ENCODE measurements at regions not wholly inside any gene's neighbourhood (a gene's known extent, or its start where the extent isn't known, plus 50 kb on each side); places are given as distances from the start of the nearest gene placed in this dataset.

- no peak for TF ChIP-seq POLR2AphosphoS5 (IDR thresholded peaks at IDR 0.05; ENCODE audit: low read depth, low read length)
- no peak for TF ChIP-seq CTCF (IDR thresholded peaks at IDR 0.05)
These were observed 948.8 kb downstream of the TRHDE start for GRCh38 chr12:73220951-73221350.

Data from Panc1 (cell line).